GM18858 (cell line): ENCODE measurements at regions not wholly inside any gene's neighbourhood (a gene's known extent, or its start where the extent isn't known, plus 50 kb on each side); places are given as distances from the start of the nearest gene placed in this dataset.
"Not testable (repeated sequence)": the region's sequence is repeated elsewhere in the genome, so short reads cannot be mapped to it uniquely, and the experiment has no call there.

Experiments
- ATAC-seq: cut with Tn5 transposase; IDR thresholded peaks from one replicate; pipeline ENCODE4 v1.9.1; 2021; ENCODE audit not compliant: unreplicated experiment

- ATAC-seq = no peak
Observed at GRCh38 chr2:14451312-14451711, 181.2 kb upstream of the LRATD1 start.

- no peak for ATAC-seq
Observed at GRCh38 chr2:14454202-14454601, 178.3 kb upstream of the LRATD1 start.

- ATAC-seq = no peak
Observed at GRCh38 chr2:14459786-14460325, 172.7 kb upstream of the LRATD1 start.

GRCh38 chr2:14475994-14476393 lies 156.5 kb upstream of the LRATD1 start:
- ATAC-seq = no peak

- ATAC-seq = no peak
Observed at GRCh38 chr2:14479486-14479885, 153.0 kb upstream of the LRATD1 start.

GRCh38 chr2:14480120-14480519 lies 152.4 kb upstream of the LRATD1 start:
- ATAC-seq = no peak

- ATAC-seq = no peak
Observed at GRCh38 chr2:14480906-14481305, 151.6 kb upstream of the LRATD1 start.

GRCh38 chr2:14492920-14493503 lies 139.5 kb upstream of the LRATD1 start:
- no peak for ATAC-seq

- ATAC-seq = no peak
Observed at GRCh38 chr2:14494759-14495158, 137.8 kb upstream of the LRATD1 start.

GRCh38 chr2:14501061-14501460 lies 131.5 kb upstream of the LRATD1 start:
- no peak for ATAC-seq

- not testable (repeated sequence) for ATAC-seq
Observed at GRCh38 chr2:14506955-14507354, 125.6 kb upstream of the LRATD1 start.

- ATAC-seq = no peak
Observed at GRCh38 chr2:14511541-14511940, 121.0 kb upstream of the LRATD1 start.

GRCh38 chr2:14513903-14514302 lies 118.6 kb upstream of the LRATD1 start:
- no peak for ATAC-seq

- peak; percentile 89 for ATAC-seq
Observed at GRCh38 chr2:14516844-14517243, 115.7 kb upstream of the LRATD1 start.

- no peak for ATAC-seq
Observed at GRCh38 chr2:14517731-14518130, 114.8 kb upstream of the LRATD1 start.

GRCh38 chr2:14520385-14520945 lies 112.1 kb upstream of the LRATD1 start:
- ATAC-seq = no peak

- ATAC-seq = no peak
Observed at GRCh38 chr2:14524041-14524802, 108.3 kb upstream of the LRATD1 start.

GRCh38 chr2:14524803-14525080 lies 107.8 kb upstream of the LRATD1 start:
- no peak for ATAC-seq

- no peak for ATAC-seq
Observed at GRCh38 chr2:14530506-14530905, 102.0 kb upstream of the LRATD1 start.

GRCh38 chr2:14533131-14533757 lies 99.3 kb upstream of the LRATD1 start:
- no peak for ATAC-seq

- ATAC-seq = no peak
Observed at GRCh38 chr2:14535156-14535555, 97.4 kb upstream of the LRATD1 start.

- ATAC-seq = no peak
Observed at GRCh38 chr2:14536976-14537375, 95.5 kb upstream of the LRATD1 start.
